ENCODE measurements at regions not wholly inside any gene's neighbourhood (a gene's known extent, or its start where the extent isn't known, plus 50 kb on each side); places are given as distances from the start of the nearest gene placed in this dataset.

GRCh38 chr13:76813891-76814290, 72.3 kb downstream of the KCTD12 start:
- TF ChIP-seq POLR2A (IDR thresholded peaks at IDR 0.05), result no peak
- no peak for TF ChIP-seq CTCF (IDR thresholded peaks at IDR 0.05)
